ENCODE measurements at regions not wholly inside any gene's neighbourhood (a gene's known extent, or its start where the extent isn't known, plus 50 kb on each side); places are given as distances from the start of the nearest gene placed in this dataset.

DNA sequence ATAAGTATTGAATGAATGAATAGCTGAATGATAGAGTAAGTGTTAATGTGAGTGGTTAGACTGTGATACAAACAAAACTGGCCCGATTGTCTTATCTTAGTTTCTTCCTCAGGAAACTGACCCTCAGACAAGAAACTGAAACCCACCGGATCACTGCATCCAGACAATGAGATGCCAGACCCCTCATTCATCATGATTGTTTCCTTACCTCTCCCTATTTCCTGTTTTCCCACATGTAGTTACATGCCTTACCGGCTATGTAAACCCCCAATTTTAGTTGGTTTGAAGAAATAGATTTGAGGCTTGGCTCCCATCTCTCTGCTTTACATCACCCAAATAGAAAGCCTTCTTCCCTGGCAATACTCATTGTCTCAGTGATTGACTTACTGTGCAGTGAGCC, 218.9 kb upstream of the PPP1R2C start:
- Mint-ChIP-seq H3K4me3 (no peak overlapping the region), H3K9me3 (no peaks in the 10 kb centered on the region), H3K36me3 (ENCODE audit: low read depth) (no peaks in the 10 kb centered on the region), H3K27ac (no peak overlapping the region), H3K27me3 (no peaks in the 10 kb centered on the region), H3K4me1 (ENCODE audit: low read depth) (no peaks in the 10 kb centered on the region)
- intact Hi-C loops (cut with micrococcal nuclease) = no loop called here
- TF ChIP-seq CTCF (IDR thresholded peaks at IDR 0.05) = no peak
- ATAC-seq = no peak
- ChIA-PET CTCF (no interaction called here), POLR2A (no interaction called here)
- no peak for DNase-seq

GRCh38 chrX:43000121-43000520, 222.2 kb upstream of the PPP1R2C start:
- TF ChIP-seq CTCF (IDR thresholded peaks at IDR 0.05) = no peak
- ChIA-PET POLR2A (interaction anchor here (1.5 kb wide), 1 partner anchor 51 kb away, joined by 3 read pairs; no protein-coding TSS in a partner anchor), CTCF (no interaction called here)
- no peaks in the 10 kb centered on the region for H3K4me1 Mint-ChIP-seq (ENCODE audit: low read depth)
- H3K4me3 Mint-ChIP-seq = no peak overlapping the region
- no peak overlapping the region for H3K27ac Mint-ChIP-seq
- H3K36me3 Mint-ChIP-seq (ENCODE audit: low read depth) = no peaks in the 10 kb centered on the region
- no peak for ATAC-seq
- no peak for DNase-seq
- H3K9me3 Mint-ChIP-seq = no peaks in the 10 kb centered on the region
- H3K27me3 Mint-ChIP-seq = no peaks in the 10 kb centered on the region
- intact Hi-C loops (cut with micrococcal nuclease) = no loop called here

- ChIA-PET CTCF (no interaction called here), POLR2A (interaction anchor here (0.6 kb wide), 1 partner anchor 9 kb away, joined by 3 read pairs; no protein-coding TSS in a partner anchor)
- DNase-seq (no peak), ATAC-seq (no peak)
- TF ChIP-seq CTCF (IDR thresholded peaks at IDR 0.05) = no peak
- Mint-ChIP-seq H3K27me3 (no peaks in the 10 kb centered on the region), H3K27ac (no peak overlapping the region), H3K4me3 (no peak overlapping the region), H3K36me3 (ENCODE audit: low read depth) (no peaks in the 10 kb centered on the region), H3K4me1 (ENCODE audit: low read depth) (no peaks in the 10 kb centered on the region), H3K9me3 (no peaks in the 10 kb centered on the region)
- intact Hi-C loops (cut with micrococcal nuclease) = no loop called here
Observed at GRCh38 chrX:43002526-43003203, 224.7 kb upstream of the PPP1R2C start.

DNA sequence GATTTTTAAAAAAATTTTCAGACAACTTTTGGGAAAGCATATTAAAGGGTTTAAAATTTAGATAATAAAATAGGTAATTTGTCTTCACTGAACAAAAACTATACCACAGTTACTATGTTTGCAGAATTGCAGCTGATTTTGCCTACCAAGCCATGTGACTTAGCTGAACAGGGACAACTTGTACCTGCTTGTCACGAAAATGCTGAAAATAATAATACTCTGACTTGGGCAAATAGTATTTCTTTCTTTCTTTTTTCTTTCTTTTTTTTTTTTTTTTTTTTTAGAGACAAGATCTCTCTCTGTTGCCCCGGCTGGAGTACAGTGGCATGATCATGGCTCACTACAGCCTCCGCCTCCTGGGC, 225.2 kb upstream of the PPP1R2C start:
- Mint-ChIP-seq H3K27me3 (no peaks in the 10 kb centered on the region), H3K4me1 (ENCODE audit: low read depth) (no peaks in the 10 kb centered on the region), H3K27ac (no peak overlapping the region), H3K9me3 (no peaks in the 10 kb centered on the region), H3K4me3 (no peak overlapping the region), H3K36me3 (ENCODE audit: low read depth) (no peaks in the 10 kb centered on the region)
- ChIA-PET POLR2A (no interaction called here), CTCF (no interaction called here)
- ATAC-seq (no peak), DNase-seq (no peak)
- intact Hi-C loops (cut with micrococcal nuclease) = no loop called here
- no peak for TF ChIP-seq CTCF (IDR thresholded peaks at IDR 0.05)

DNA sequence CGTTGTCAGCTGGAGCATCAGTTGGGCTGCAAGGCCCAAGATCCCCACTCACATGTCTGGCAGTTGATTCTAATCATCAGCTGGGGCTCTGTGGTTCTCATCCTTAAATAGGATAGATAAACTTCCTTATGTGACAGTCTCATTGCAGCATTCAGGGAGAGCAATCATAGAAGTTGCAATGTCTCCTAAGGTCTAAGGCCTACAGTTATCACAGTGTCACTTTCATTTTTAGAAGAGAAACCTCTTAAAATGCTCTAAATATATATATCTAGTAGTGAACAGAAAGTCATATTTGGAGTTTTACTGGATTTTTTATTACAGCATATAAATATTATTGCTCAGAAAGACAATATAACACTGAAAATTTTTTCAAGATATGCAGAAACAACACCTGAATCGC, 226.0 kb upstream of the PPP1R2C start:
- POLR2A ChIA-PET = no interaction called here

More for the DNA sequence above, 226.0 kb upstream of the PPP1R2C start:
- ATAC-seq = no peak
- intact Hi-C loops (cut with micrococcal nuclease) = no loop called here
- Mint-ChIP-seq H3K27me3 (no peaks in the 10 kb centered on the region), H3K4me1 (ENCODE audit: low read depth) (no peaks in the 10 kb centered on the region), H3K36me3 (ENCODE audit: low read depth) (no peaks in the 10 kb centered on the region), H3K27ac (no peak overlapping the region), H3K9me3 (no peaks in the 10 kb centered on the region), H3K4me3 (no peak overlapping the region)
- DNase-seq = no peak
- CTCF ChIA-PET = no interaction called here
- no peak for TF ChIP-seq CTCF (IDR thresholded peaks at IDR 0.05)

All from activated CD8-positive, alpha-beta T cell treated with anti-CD3 and anti-CD28 coated beads for 36 hours (primary cell).